Glutamatergic neuron (in vitro differentiated cells): ENCODE measurements at regions not wholly inside any gene's neighbourhood (a gene's known extent, or its start where the extent isn't known, plus 50 kb on each side); places are given as distances from the start of the nearest gene placed in this dataset.

Experiments used
- DNase-seq: peaks from one replicate; pipeline ENCODE4 v3.0.0; 2022
- H3K27ac Mint-ChIP-seq: one replicate; pipeline ENCODE4 v1.8.0; 2020; ENCODE audit warnings: mild to moderate bottlenecking, mixed read lengths, inconsistent platforms; ENCODE audit not compliant: unreplicated experiment
- H3K27me3 Mint-ChIP-seq: one replicate; pipeline ENCODE4 v1.8.0; 2020; ENCODE audit warnings: mild to moderate bottlenecking, moderate library complexity, mixed read lengths, inconsistent platforms; ENCODE audit not compliant: unreplicated experiment
- H3K36me3 Mint-ChIP-seq: one replicate; pipeline ENCODE4 v1.8.0; 2020; ENCODE audit warnings: mild to moderate bottlenecking, mixed read lengths, inconsistent platforms; ENCODE audit not compliant: unreplicated experiment
- H3K4me1 Mint-ChIP-seq: one replicate; pipeline ENCODE4 v1.8.0; 2020; ENCODE audit warnings: mild to moderate bottlenecking, low read depth, mixed read lengths, inconsistent platforms; ENCODE audit not compliant: unreplicated experiment
- H3K4me3 Mint-ChIP-seq: one replicate; pipeline ENCODE4 v1.8.0; 2020; ENCODE audit warnings: mild to moderate bottlenecking, mixed read lengths, inconsistent platforms; ENCODE audit not compliant: unreplicated experiment
- H3K9me3 Mint-ChIP-seq: one replicate; pipeline ENCODE4 v1.8.0; 2020; ENCODE audit warnings: mild to moderate bottlenecking, moderate library complexity, mixed read lengths, inconsistent platforms; ENCODE audit not compliant: unreplicated experiment
- CTCF ChIP-seq: fragments of 200-600 bp; sonication (generic); IDR thresholded peaks from one replicate; pipeline ENCODE4 v1.5.0; 2021; ENCODE audit not compliant: partially characterized antibody, unreplicated experiment

GRCh38 chr18:1999387-1999786, 571.9 kb downstream of the METTL4 start:
- no peaks in the 10 kb centered on the region for H3K36me3 Mint-ChIP-seq
- TF ChIP-seq CTCF: no peak
- DNase-seq: no peak
- peaks cover 2% of the 10 kb centered on the region for H3K9me3 Mint-ChIP-seq
- no peak overlapping the region for H3K4me3 Mint-ChIP-seq
- no peaks in the 10 kb centered on the region for H3K27me3 Mint-ChIP-seq
- no peak overlapping the region for H3K27ac Mint-ChIP-seq
- H3K4me1 Mint-ChIP-seq: peaks cover 11% of the 10 kb centered on the region

- DNase-seq: no peak
- H3K4me1 Mint-ChIP-seq: peaks cover 11% of the 10 kb centered on the region
- no peaks in the 10 kb centered on the region for H3K27me3 Mint-ChIP-seq
- peak overlapping the region; percentile 2 for H3K27ac Mint-ChIP-seq
- H3K4me3 Mint-ChIP-seq: no peak overlapping the region
- TF ChIP-seq CTCF: no peak
- peaks cover 2% of the 10 kb centered on the region for H3K9me3 Mint-ChIP-seq
- no peaks in the 10 kb centered on the region for H3K36me3 Mint-ChIP-seq
Measured at GRCh38 chr18:2002151-2002550, 569.2 kb downstream of the METTL4 start.

- no peak overlapping the region for H3K4me3 Mint-ChIP-seq
- no peak for DNase-seq
- TF ChIP-seq CTCF: no peak
- H3K27ac Mint-ChIP-seq: peak overlapping the region; percentile 2
- no peaks in the 10 kb centered on the region for H3K36me3 Mint-ChIP-seq
- H3K9me3 Mint-ChIP-seq: peaks cover 2% of the 10 kb centered on the region
- peaks cover 11% of the 10 kb centered on the region for H3K4me1 Mint-ChIP-seq
- no peaks in the 10 kb centered on the region for H3K27me3 Mint-ChIP-seq
Measured at GRCh38 chr18:2002604-2003003, 568.7 kb downstream of the METTL4 start.

DNA sequence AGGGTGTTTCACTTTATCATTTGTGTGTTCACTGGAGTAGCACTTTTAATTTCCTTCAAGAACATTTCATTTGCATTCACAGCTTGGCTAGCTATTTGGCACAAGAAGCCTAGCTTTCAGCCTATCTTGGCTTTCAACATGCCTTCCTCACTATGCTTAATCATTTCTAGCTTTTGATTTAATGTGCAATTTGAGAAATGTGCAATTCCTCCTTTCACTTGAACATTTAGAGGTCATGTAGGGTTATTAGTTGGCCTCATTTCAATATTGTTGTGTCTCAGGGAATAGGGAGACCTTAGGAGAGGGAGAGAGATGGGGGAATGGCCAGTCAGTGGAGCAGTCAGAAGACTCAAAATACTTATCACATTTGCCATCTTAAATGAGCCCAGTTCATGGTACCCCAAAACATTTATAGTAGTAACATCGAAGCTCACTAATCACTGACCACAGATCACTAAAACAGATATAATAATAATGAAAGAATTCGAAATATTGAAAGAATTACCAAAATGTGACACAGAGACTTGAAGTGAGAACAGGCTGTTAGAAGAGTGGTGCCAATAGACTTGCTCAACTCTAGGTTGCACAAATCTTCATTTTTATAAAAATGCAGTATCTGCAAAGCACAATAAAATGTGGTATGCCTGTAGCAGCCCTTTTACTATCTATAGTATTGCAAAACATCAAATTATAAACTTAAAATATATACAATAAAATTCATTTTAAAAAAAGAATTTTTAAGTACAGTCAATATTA, 561.2 kb downstream of the METTL4 start:
- no peak for DNase-seq
- H3K4me1 Mint-ChIP-seq: no peaks in the 10 kb centered on the region
- H3K27ac Mint-ChIP-seq: no peak overlapping the region
- H3K36me3 Mint-ChIP-seq: no peaks in the 10 kb centered on the region
- H3K4me3 Mint-ChIP-seq: no peak overlapping the region
- no peak for TF ChIP-seq CTCF
- H3K27me3 Mint-ChIP-seq: no peaks in the 10 kb centered on the region
- no peaks in the 10 kb centered on the region for H3K9me3 Mint-ChIP-seq

DNA sequence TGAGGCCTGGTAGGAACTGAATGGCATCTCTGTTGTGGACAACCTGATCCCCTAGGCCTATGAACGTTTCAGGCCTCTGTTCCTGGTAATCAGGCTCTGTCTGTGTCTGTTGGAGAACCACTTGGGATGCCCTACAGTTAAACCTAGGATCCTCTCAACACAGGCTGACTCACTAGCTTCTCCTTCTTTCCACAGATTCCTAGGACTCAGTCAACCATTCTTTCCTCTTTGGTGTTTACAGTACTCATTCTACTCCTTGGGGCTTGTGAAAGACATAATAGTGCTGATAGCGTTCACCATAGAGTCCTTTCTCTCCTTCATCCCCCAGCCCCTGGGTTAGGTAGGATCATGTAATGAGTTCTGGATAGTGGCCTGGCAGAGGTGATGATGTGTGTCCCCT, 544.3 kb downstream of the METTL4 start:
- H3K27me3 Mint-ChIP-seq: peaks cover 2% of the 10 kb centered on the region
- H3K4me1 Mint-ChIP-seq: no peaks in the 10 kb centered on the region
- no peak overlapping the region for H3K27ac Mint-ChIP-seq
- no peak for TF ChIP-seq CTCF
- DNase-seq: no peak
- no peaks in the 10 kb centered on the region for H3K9me3 Mint-ChIP-seq
- H3K4me3 Mint-ChIP-seq: no peak overlapping the region
- H3K36me3 Mint-ChIP-seq: no peaks in the 10 kb centered on the region
